Astrocyte (in vitro differentiated cells and primary cell): ENCODE measurements at regions not wholly inside any gene's neighbourhood (a gene's known extent, or its start where the extent isn't known, plus 50 kb on each side); places are given as distances from the start of the nearest gene placed in this dataset.

Experiments used
- EZH2 ChIP-seq: IDR thresholded peaks from 2 replicates; pipeline ENCODE4 v1.6.1; 2012; ENCODE audit warnings: mild to moderate bottlenecking, low read length, inconsistent platforms; ENCODE audit not compliant: insufficient read depth
- TF ChIP-seq, protein P1 (sequence below): IDR thresholded peaks from 2 replicates; pipeline ENCODE4 v1.5.1; 2011; ENCODE audit warnings: low read depth, mild to moderate bottlenecking, inconsistent platforms, low read length, moderate library complexity; ENCODE audit not compliant: insufficient read depth

DNA sequence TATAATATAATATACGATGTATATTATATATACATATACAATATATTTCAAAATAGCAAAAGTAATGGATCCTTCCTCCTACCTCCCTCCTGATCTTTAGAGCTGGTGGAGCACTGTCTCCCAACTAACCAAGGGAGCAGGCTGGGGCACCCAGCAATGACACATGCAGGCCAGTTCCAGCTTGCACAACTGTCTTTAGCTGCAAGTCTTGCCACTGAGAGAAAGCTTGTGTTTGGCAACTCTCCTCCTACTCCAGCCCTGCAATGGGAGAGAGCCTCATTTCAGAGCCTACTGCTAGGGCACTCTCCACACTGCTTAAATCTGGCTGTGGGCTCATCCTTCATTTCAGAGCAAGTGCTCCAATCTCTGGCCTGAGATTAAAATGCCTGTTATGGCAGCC, 469.8 kb upstream of the OLFM3 start:
- TF ChIP-seq EZH2: no peak
- TF ChIP-seq, protein P1, sequence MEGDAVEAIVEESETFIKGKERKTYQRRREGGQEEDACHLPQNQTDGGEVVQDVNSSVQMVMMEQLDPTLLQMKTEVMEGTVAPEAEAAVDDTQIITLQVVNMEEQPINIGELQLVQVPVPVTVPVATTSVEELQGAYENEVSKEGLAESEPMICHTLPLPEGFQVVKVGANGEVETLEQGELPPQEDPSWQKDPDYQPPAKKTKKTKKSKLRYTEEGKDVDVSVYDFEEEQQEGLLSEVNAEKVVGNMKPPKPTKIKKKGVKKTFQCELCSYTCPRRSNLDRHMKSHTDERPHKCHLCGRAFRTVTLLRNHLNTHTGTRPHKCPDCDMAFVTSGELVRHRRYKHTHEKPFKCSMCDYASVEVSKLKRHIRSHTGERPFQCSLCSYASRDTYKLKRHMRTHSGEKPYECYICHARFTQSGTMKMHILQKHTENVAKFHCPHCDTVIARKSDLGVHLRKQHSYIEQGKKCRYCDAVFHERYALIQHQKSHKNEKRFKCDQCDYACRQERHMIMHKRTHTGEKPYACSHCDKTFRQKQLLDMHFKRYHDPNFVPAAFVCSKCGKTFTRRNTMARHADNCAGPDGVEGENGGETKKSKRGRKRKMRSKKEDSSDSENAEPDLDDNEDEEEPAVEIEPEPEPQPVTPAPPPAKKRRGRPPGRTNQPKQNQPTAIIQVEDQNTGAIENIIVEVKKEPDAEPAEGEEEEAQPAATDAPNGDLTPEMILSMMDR: no peak
